Hepatocyte (in vitro differentiated cells): ENCODE measurements at regions not wholly inside any gene's neighbourhood (a gene's known extent, or its start where the extent isn't known, plus 50 kb on each side); places are given as distances from the start of the nearest gene placed in this dataset.

Experiments
- CTCF ChIP-seq: fragments of 200-600 bp; sonication (generic); IDR thresholded peaks from 2 replicates; pipeline ENCODE4 v1.5.1; 2016; ENCODE audit warnings: antibody characterized with exemption, mild to moderate bottlenecking; ENCODE audit not compliant: poor library complexity
- EZH2 ChIP-seq: fragments of 200-600 bp; sonication (generic); IDR thresholded peaks from 2 replicates; pipeline ENCODE4 v1.6.1; 2016; ENCODE audit warnings: antibody characterized with exemption, mild to moderate bottlenecking, borderline replicate concordance

GRCh38 chr3:167187221-167187620, 192.9 kb downstream of the ZBBX start:
- TF ChIP-seq CTCF: no peak
- no peak for TF ChIP-seq EZH2
